HepG2 (cell line): ENCODE measurements at regions not wholly inside any gene's neighbourhood (a gene's known extent, or its start where the extent isn't known, plus 50 kb on each side); places are given as distances from the start of the nearest gene placed in this dataset.

Source experiments
- CBX5 ChIP-seq: sonication (generic); formaldehyde crosslinking; IDR thresholded peaks from 2 replicates; pipeline ENCODE4 v1.4.0; 2020; ENCODE audit warnings: missing genetic modification reagents, borderline replicate concordance
- ZFP36 ChIP-seq: fragments of 150-350 bp; IDR thresholded peaks from 2 replicates; pipeline ENCODE4 v1.6.1; 2018; ENCODE audit warnings: borderline replicate concordance, low read length, low read depth; ENCODE audit not compliant: partially characterized antibody
- ZNF652 ChIP-seq: IDR thresholded peaks from 2 replicates; pipeline ENCODE4 v1.6.1; 2016; ENCODE audit warnings: low read depth, borderline replicate concordance
- TF ChIP-seq, protein P1 (sequence below): sonication (generic); formaldehyde crosslinking; IDR thresholded peaks from 2 replicates; pipeline ENCODE4 v1.5.0; 2020; ENCODE audit warnings: mild to moderate bottlenecking, missing genetic modification reagents, moderate library complexity
- TF ChIP-seq, protein P2 (sequence below), 2 experiments: sonication (generic) in 1 of 2; formaldehyde crosslinking in 1 of 2; IDR thresholded peaks; 2 replicates each; pipeline versions ENCODE4 v1.5.1 to v1.6.1; 2011 to 2020; ENCODE audit warnings: borderline replicate concordance in 1 of 2, low read depth in 1 of 2, low read length in 1 of 2, mild to moderate bottlenecking in 1 of 2, missing genetic modification reagents in 1 of 2, moderate library complexity in 1 of 2

DNA sequence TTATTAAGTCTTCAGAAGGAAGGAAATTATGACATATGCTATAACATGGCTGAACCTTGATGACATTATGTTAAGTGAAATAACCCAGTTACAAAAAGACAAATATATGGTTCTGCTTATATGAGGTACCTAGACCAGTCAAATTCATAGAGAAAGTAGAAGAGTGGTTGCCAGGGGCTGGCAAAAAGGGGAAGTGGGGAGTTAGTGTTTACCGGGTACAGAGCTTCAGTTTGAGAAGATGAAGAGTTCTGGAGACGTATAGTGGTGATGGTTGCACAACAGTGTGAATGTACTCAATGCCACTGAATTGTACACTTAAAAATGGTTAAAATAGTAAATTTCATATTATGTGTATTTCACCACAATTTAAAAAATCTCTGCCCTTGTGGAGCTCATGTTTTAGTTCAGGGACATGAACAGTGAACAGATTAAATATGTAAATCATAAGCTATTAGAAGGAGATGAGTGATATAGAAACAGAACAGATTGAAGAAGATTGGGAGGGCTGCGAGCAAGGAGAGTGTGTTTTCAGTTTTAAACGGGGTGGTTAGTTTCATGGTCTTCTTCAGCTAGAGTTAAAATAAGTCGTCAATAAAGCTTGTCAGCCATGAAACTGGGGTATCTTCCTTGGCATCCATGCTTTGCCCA, 355.2 kb downstream of the KCNRG start:
- TF ChIP-seq, protein P1, sequence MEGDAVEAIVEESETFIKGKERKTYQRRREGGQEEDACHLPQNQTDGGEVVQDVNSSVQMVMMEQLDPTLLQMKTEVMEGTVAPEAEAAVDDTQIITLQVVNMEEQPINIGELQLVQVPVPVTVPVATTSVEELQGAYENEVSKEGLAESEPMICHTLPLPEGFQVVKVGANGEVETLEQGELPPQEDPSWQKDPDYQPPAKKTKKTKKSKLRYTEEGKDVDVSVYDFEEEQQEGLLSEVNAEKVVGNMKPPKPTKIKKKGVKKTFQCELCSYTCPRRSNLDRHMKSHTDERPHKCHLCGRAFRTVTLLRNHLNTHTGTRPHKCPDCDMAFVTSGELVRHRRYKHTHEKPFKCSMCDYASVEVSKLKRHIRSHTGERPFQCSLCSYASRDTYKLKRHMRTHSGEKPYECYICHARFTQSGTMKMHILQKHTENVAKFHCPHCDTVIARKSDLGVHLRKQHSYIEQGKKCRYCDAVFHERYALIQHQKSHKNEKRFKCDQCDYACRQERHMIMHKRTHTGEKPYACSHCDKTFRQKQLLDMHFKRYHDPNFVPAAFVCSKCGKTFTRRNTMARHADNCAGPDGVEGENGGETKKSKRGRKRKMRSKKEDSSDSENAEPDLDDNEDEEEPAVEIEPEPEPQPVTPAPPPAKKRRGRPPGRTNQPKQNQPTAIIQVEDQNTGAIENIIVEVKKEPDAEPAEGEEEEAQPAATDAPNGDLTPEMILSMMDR = no peak
- TF ChIP-seq ZNF652 (no peak), ZFP36 (no peak), CBX5 (CRISPR knock-in tag) (no peak)
- TF ChIP-seq, protein P2, sequence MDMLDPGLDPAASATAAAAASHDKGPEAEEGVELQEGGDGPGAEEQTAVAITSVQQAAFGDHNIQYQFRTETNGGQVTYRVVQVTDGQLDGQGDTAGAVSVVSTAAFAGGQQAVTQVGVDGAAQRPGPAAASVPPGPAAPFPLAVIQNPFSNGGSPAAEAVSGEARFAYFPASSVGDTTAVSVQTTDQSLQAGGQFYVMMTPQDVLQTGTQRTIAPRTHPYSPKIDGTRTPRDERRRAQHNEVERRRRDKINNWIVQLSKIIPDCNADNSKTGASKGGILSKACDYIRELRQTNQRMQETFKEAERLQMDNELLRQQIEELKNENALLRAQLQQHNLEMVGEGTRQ (IDR thresholded peaks at IDR 0.05; ENCODE audit: low read depth, low read length) = no peak
- TF ChIP-seq, protein P2 (CRISPR knock-in tag; IDR thresholded peaks at IDR 0.05; ENCODE audit: borderline replicate concordance) = no peak
